DMS79 treated with DMSO at 0.1 percent for 48 hours (cell line): ENCODE measurements at regions not wholly inside any gene's neighbourhood (a gene's known extent, or its start where the extent isn't known, plus 50 kb on each side); places are given as distances from the start of the nearest gene placed in this dataset.
A peak's percentile ranks its signal among the peaks of the same experiment; 100 is the strongest.
"Not testable (repeated sequence)": the region's sequence is repeated elsewhere in the genome, so short reads cannot be mapped to it uniquely, and the experiment has no call there.

ENCODE experiments used
- DNase-seq: peaks from one replicate; lab custom pipeline; 2025; lab: John Stamatoyannopoulos, UW

DNA sequence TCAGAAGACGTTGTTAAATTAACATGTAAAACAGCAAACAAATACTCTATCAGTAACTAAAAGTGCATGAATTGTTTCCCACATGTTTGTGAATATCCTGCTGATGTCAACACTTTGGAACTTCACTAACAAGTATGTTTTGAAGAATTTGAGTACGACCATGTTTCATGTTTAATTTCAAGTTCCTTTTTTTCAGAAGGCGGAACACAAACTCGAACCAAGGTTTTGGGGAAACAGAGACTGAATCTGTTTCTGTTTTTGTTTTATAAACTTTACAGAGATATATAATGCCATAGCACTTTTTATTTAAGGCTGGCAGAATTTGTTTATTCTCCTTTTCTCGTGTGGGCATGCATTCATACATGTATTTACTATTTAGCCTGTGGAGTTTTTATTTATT is 509.3 kb upstream of the CITED2 start:
- no peak for DNase-seq

GRCh38 chr6:139882977-139883728 is 508.7 kb upstream of the CITED2 start:
- no peak for DNase-seq

GRCh38 chr6:139882234-139882633 is 507.8 kb upstream of the CITED2 start:
- no peak for DNase-seq

DNA sequence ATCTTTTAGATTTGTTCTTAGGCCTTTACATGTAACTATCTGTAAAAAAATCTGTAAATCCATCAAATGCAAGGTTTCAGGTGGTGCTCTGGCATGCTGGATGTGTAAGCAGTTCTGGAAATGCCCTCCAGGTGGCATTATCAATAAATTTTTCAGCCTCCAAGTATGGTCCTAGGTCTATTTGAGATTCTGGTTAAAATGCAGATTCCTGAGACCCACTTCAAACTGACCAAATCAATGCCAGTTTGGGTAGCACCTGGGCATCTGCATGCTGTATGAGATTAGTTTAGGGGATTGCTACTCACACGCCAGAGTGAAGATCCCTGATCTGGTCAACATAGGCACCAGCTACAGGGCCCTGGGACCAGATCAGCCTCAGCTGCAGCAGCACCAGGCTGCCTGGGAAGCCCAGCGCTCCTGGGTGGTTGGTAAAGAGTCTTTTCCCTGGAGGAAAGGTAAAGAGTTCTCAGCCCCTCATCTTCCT is 507.3 kb upstream of the CITED2 start:
- DNase-seq = no peak

DNA sequence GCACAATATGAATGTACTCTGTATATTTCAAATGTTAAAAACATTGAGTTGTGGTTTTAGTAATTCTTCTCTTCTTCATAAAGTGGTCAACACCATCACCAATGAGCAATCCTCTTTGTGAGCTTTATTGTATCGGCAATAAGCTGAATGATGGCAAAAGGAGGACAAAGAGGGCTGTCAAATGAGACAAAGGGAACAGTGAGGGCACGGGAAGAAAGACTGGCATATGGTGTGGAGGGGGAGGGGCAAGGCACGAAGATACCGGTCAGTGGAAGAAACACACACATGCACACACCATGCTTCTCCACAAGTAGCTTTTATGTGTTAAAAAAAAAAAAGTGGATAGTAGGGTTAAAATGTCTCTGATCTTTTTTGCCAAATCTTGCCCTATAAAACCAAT is 506.8 kb upstream of the CITED2 start:
- no peak for DNase-seq

DNA sequence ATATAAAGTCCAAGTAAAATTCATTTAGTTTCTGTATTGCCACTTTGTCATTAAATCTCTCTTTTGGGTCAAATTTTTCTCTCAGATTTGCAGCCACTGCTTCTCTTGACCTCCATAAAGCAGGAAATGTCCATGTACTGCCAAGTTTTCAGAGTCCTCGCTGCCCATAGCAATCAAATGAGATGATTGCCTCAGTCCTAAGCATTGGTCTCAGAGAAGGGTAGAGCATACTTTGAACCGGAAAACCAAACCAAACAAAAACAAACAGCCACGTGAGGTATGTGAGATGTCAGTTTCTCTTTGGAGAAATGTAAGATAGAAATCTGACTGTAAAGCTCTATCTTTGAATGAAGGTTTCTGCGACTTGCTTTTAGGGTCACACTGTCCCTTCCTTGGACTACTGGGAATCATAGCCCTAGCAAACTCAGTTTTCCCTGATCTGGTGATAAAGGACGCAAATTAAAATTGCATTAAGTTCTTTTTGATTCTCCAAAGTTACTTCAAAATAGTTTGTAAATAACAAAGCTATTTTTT is 505.4 kb upstream of the CITED2 start:
- no peak for DNase-seq

- not testable (repeated sequence) for DNase-seq
Observed at GRCh38 chr6:139879241-139879640, 504.8 kb upstream of the CITED2 start.

GRCh38 chr6:139877828-139878405 is 503.5 kb upstream of the CITED2 start:
- DNase-seq = no peak

- DNase-seq = no peak
Observed at GRCh38 chr6:139872665-139873064, 498.2 kb upstream of the CITED2 start.

GRCh38 chr6:139871803-139872510 is 497.5 kb upstream of the CITED2 start:
- DNase-seq = no peak

- DNase-seq = no peak
Observed at GRCh38 chr6:139871165-139871710, 496.8 kb upstream of the CITED2 start.

DNA sequence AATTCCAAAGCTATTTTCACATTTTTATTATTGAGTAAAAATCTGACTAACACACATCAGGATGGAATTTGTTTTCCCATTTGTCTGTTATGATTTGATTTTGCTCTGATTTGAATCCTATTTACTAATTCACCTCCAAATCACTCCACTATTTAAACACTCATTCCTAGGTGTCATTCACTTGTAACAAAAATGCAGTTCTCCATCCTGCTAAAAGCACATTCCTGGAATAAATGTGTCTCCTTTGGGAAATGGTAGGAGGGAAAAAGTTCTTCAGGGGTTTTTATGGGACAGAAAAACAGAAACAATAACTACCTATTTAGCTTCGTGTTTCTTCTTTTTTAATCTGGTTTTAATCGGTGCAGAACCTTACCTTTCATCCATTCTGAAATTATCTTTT is 494.1 kb upstream of the CITED2 start:
- no peak for DNase-seq

DNA sequence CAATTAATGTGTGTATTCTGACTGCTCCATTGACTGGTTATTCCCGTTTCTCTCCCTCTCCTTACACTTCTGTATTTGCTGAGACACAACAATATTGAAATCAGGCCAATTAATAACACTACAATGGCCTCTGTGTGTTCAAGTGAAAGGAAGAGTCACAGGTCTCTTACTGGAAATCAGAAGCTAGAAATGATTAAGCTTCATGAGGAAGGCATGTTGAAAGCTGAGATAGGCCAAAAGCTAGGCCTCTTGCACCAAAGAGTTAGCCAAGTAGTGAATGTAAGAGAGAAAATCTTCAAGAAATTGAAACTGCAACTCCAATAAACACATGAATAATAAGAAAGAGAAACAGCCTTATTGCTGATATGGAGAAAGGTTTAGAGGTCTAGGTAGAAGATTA is 489.5 kb upstream of the CITED2 start:
- DNase-seq = no peak

- no peak for DNase-seq
Observed at GRCh38 chr6:139863346-139863745, 488.9 kb upstream of the CITED2 start.

- DNase-seq = no peak
Observed at GRCh38 chr6:139862311-139862710, 487.9 kb upstream of the CITED2 start.

- no peak for DNase-seq
Observed at GRCh38 chr6:139860203-139860602, 485.8 kb upstream of the CITED2 start.

GRCh38 chr6:139858429-139858828 is 484.0 kb upstream of the CITED2 start:
- DNase-seq = no peak

DNA sequence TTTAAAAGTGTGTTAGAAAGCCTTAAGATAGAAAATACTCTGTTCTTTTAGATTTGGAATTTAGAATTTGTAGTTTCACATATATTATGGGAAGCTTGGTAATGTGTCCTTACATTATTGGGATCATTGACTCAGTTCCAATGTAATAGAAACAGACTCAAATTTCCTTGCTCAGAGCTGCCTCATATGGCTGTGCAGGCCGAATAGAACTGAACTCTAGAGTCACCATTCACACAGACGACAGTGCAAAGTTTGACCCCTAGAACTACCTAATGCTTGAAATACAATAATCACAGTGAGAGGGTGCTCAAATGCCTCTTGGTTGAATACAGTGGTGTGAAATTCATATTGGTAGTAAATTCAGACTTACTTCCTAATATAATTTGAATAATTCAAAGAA is 482.7 kb upstream of the CITED2 start:
- no peak for DNase-seq

GRCh38 chr6:139856562-139856961 is 482.1 kb upstream of the CITED2 start:
- no peak for DNase-seq

DNA sequence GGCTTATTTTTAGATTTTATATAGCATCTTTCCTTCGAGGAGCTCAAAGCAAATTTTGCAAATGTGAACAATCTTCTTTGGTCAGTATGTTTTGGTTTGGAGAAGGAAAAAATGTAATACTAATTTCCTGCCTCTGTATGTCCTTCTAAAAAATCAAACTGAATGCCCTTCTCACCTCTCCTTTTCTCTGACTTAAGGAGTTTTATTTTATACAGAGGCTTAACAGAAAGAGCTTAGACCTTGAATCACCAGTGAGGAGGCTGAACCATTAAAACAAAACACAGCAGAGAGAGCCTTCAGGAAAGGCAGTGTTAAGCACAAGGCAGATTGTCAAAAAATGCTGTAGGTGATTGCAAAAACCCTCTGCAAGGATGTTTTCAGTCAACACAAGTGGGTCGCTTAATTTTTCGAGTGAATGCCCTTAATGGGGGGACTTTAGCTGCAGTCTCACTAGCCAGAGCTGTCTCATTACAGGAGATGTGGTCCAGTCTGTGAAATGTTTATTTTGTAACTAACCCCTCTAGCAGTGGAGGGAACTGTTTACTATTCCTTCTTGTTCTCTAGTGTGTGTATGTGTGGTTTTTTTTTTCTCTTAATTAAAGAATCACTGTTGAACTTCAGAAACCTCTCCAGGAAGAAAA is 481.3 kb upstream of the CITED2 start:
- DNase-seq = peak; percentile 43

DNA sequence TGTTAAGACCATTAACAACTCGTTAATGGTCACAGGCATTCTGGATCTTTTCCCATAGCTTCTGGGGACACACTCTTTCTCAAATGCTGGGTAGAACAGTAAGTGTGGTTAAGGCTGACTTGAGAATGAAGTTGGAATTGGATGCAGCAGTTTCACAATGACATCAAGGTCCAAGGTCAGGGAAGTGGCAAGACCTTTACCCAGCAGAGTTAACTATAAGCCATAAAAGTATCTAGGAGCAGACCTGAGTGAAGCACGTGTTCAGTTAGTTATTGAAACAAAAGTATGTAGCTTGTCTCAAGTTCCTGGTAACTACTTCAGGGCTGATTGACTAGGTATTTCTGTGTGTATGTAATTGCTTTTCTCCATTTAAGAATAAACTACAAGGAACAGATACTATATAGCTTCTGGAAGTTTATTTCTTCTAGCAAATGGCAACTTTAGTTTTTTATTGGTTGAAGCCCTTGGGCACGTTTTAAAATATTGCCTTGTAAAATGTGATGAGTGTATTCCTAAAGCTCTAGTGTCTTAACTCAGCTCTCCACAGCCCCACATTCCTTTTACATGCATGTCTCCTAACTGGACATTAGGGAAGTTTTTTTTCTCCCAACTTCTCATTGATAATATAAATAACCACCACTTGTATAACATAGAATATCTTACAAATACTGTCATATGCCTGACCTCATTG is 479.0 kb upstream of the CITED2 start:
- DNase-seq = no peak
